HT1080 (cell line): ENCODE measurements at regions not wholly inside any gene's neighbourhood (a gene's known extent, or its start where the extent isn't known, plus 50 kb on each side); places are given as distances from the start of the nearest gene placed in this dataset.
"Not testable (repeated sequence)": the region's sequence is repeated elsewhere in the genome, so short reads cannot be mapped to it uniquely, and the experiment has no call there.

Experiments used
- DNase-seq: peaks from one replicate; pipeline ENCODE4 v3.0.0-alpha.2; 2015; ENCODE audit warnings: low read depth

- no peak for DNase-seq
Measured at GRCh38 chr5:124551939-124552279, 194.5 kb downstream of the ZNF608 start.

DNA sequence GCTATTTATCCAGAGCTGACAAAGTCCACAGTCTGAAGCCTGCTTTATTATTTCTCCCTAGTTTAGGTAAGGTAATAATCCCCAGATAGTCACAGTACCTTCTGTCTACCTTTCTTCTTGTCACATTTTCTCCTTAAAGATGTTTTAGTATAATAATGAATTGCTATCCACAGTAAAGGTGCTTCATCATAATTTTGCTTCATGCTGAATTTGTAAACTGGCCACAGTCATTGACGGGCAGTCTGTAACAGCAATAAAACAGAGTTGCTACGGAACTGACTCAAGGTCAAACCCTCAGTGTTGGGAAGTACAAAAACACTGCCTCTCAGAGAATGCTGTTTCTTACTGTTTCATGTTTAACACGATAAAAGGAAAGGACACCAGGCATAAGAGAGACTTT lies 195.7 kb downstream of the ZNF608 start:
- DNase-seq, result no peak

GRCh38 chr5:124549891-124550436 lies 196.5 kb downstream of the ZNF608 start:
- DNase-seq, result no peak

DNA sequence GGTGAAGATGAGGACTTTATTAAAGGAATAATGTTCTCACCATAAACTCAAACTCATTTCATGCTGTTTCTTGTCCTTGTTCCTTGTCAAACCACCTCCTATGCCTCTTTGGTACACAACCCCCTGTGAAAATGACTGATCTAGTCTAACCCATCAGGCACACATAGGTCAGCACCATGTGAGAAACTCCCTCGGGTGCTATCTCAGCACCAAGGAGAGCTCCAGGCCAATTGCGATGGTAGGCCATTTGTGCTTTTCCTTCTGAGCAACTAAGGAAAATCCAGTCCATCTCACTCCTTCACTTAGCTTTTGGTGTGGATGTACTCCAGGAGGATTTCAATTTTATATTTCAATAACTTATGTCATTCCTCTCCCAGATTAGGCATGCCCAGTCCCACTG lies 199.8 kb downstream of the ZNF608 start:
- DNase-seq, result no peak

GRCh38 chr5:124544366-124545055 lies 201.9 kb downstream of the ZNF608 start:
- DNase-seq, result peak; percentile 21

- no peak for DNase-seq
Measured at GRCh38 chr5:124538931-124539330, 207.5 kb downstream of the ZNF608 start.

DNA sequence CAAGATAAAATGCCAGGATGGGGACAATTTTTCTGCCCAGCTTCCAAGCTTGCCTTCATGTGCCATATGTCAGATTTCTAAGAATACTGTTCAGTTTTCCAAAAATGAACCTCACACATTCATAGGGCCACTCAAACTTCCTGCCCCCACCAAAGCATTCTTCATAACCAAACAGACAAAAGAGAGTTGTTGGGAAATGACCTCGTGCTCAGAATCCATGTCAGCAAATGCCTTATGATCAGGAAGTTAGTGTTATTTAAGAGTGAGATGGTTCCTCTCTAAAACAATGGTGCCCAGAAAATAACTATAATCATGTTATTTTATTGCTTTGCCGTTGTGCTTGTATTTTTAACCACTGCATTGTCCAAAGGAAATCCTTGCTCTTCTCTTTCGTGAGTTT lies 208.2 kb downstream of the ZNF608 start:
- no peak for DNase-seq

GRCh38 chr5:124537522-124537921 lies 208.9 kb downstream of the ZNF608 start:
- no peak for DNase-seq

GRCh38 chr5:124537107-124537506 lies 209.3 kb downstream of the ZNF608 start:
- DNase-seq, result no peak

- no peak for DNase-seq
Measured at GRCh38 chr5:124536333-124536732, 210.1 kb downstream of the ZNF608 start.

DNA sequence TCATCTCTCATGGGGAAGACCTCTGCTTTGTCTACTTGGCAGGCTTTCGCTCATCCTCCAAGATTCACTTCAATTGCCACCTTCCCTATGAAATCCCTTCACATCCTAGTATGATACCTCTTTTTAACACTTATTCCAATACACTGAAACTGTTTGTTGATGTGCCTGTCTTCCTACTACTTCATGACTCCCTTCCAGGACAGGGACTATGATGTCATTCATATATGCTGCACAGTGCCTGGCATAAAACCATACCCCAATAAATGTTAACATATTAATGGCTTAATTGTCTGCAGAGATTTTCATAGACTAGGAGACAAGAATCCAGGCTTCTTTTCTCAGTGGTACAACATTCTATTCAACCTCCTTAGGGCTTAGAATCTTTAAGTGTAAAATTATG lies 215.5 kb downstream of the ZNF608 start:
- no peak for DNase-seq

GRCh38 chr5:124528838-124529237 lies 217.6 kb downstream of the ZNF608 start:
- DNase-seq, result peak; percentile 78

DNA sequence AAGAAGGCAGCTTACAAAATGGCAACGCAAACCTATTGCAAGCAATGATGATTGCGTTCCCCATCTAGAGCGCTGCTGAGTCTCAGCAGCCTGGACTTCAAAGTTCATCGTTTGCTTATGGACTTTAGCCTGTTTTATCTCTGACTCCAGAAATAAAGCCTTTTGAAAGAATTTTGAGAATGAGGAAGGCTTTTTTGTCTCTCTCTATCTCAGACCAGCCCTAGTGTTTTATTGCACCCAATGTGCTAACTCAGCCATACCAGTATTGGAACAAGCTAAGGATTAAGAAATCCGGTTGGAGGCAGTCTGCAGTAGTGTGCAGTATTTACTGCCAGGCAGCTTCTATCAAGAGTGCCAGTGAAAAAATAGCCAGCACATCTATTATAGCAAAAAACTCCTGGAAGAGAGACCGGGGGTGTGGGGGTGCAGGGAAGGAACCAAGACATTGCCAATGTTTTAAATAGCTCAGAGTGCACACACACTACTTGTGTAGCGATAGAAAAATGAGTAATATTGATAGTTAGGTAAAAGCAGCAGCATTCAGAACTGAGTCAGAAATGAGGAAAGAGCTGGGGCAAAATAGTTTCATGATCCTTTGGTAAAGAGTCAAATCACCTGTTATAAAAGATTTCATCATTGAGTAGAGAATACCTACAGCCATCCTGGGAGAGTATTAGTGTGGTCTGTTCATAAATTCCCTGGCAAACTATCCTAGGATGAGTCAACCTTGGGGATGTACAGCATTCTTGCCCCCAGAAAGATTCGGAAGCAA lies 219.0 kb downstream of the ZNF608 start:
- DNase-seq, result peak; percentile 52

- not testable (repeated sequence) for DNase-seq
Measured at GRCh38 chr5:124526079-124526478, 220.4 kb downstream of the ZNF608 start.

GRCh38 chr5:124524552-124525232 lies 221.7 kb downstream of the ZNF608 start:
- no peak for DNase-seq

DNA sequence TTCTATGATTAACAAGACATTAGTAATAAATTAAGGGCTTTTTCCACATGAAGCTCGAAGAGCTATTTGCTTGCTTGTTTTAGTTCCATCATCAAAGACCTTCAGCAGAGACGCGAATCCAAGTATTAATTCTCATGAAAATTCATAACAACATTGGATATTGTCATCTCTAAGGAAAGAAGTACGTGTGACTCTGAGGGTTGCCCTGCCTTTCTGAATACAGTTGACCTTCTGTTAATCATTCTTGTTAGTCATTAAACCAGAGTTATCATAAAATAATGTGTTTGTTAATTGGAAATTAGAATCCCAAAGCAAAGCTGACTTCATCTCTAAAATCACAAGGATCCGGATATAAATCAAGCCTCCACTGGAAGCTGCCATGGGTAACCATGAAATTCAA lies 222.5 kb downstream of the ZNF608 start:
- DNase-seq, result no peak

DNA sequence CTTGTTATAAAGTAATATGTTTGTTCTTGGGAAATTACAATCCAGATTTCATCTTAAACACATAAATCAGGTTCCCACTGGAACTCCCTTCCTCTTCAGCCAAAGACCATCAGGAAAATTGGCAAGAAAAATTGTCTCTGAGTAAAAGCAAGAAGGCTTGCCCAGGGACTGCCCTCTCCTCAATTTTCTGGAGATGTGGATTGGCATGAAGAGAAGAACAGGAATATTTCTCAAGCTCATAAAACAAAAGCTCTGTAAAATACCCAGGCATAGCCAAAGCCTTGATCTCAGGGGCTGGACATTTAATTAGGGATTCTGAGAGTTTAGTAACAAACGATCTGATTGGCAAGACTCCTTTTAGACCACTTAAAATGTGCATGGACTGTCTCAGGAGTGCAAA lies 223.4 kb downstream of the ZNF608 start:
- DNase-seq, result no peak

GRCh38 chr5:124521461-124522230 lies 224.8 kb downstream of the ZNF608 start:
- DNase-seq, result no peak

GRCh38 chr5:124519396-124519795 lies 227.0 kb downstream of the ZNF608 start:
- DNase-seq, result peak; percentile 63

- DNase-seq, result no peak
Measured at GRCh38 chr5:124516567-124516966, 229.9 kb downstream of the ZNF608 start.

- DNase-seq, result no peak
Measured at GRCh38 chr5:124515497-124516245, 230.8 kb downstream of the ZNF608 start.
